Peyer's patch (tissue), 4 donors: ENCODE measurements at regions not wholly inside any gene's neighbourhood (a gene's known extent, or its start where the extent isn't known, plus 50 kb on each side); places are given as distances from the start of the nearest gene placed in this dataset.
A peak's percentile ranks its signal among the peaks of the same experiment; 100 is the strongest.

ENCODE experiments used
- DNase-seq, 3 donors: peaks; one replicate each; pipeline ENCODE4 v3.0.0-alpha.2; 2017 to 2019
- H3K27ac ChIP-seq, 4 donors: fragments of 200-600 bp; sonication (generic); one replicate each; pipeline ENCODE4 v1.5.1; 2016 to 2019
- H3K27me3 ChIP-seq, 2 donors: fragments of 200-600 bp; sonication (generic); one replicate each; pipeline ENCODE4 v1.5.1; 2019
- H3K36me3 ChIP-seq, 3 donors: fragments of 200-600 bp; sonication (generic); one replicate each; pipeline ENCODE4 v1.5.1; 2016 to 2019
- H3K4me1 ChIP-seq, 4 donors: fragments of 200-600 bp; sonication (generic); one replicate each; pipeline ENCODE4 v1.5.1; 2016 to 2019
- H3K4me3 ChIP-seq, 4 donors: fragments of 200-600 bp; sonication (generic); 1 replicate in 3 of 4; 2 replicates in 1 of 4; pipeline ENCODE4 v1.5.1; 2016 to 2019; ENCODE audit warnings: mild to moderate bottlenecking in 1 of 4
- H3K9me3 ChIP-seq, 4 donors: fragments of 200-600 bp; sonication (generic); one replicate each; pipeline ENCODE4 v1.5.1; 2016 to 2019; ENCODE audit warnings: mild to moderate bottlenecking in 1 of 4
- POLR2A ChIP-seq, 2 donors: fragments of 450-650 bp; IDR thresholded peaks; one replicate each; pipeline ENCODE4 v1.5.1; 2017; ENCODE audit warnings: antibody characterized with exemption in 2 of 2, mild to moderate bottlenecking in 2 of 2, moderate library complexity in 2 of 2
- TF ChIP-seq, protein P1 (sequence below), 6 experiments: fragments of 450-650 bp in 4 of 6; fragments of 200-600 bp in 2 of 6; sonication (generic) in 1 of 6; IDR thresholded peaks; one replicate each; pipeline ENCODE4 v1.5.1; 2017 to 2019; ENCODE audit warnings: antibody characterized with exemption in 6 of 6, mild to moderate bottlenecking in 3 of 6, moderate library complexity in 1 of 6

DNA sequence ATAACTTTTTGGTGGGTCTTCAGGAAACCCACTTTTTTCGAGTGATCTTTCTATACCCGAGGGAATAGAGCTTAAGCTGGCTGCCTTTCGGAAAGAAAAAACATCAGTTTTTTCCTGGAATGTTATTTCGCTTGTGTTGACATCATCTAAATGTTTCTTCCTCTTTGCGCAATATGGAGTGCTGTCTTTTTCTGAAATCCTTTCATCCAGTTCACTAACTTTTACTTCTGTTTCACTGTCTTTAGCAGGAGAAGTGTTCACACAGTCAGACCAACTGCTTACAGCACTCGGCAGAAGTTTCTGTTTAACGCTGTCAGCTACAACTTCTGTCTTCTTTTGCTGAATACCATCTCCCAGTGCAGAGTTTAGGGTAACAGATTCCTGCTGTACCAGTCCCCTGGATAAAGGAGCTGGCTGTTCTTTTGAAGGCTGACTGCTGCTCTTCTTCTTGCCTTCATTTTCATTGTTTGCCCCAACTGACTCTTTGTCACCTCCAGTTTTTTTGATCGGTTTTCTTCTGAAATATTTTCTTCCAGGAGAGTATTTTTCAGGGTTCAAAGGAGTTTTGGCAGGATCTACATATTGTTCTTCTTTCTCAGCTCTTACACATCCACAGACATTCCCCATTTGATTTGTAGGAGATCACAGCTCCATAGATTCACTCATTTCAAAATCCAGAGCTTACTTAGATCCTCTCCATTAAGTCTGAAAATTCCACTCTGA, 50.0 kb upstream of the DST start:
- no peak for DNase-seq
- H3K36me3 ChIP-seq, result no peaks in the 10 kb centered on the region
- peak overlapping the region in 3 of 4 donors; percentile 5 to 47 (median 42) for H3K4me3 ChIP-seq
- peak overlapping the region; percentile 18 to 87 (median 80) for H3K27ac ChIP-seq
- H3K4me1 ChIP-seq, result peaks cover 0 to 6% (median 0%) of the 10 kb centered on the region in 4 donors
- TF ChIP-seq, protein P1, sequence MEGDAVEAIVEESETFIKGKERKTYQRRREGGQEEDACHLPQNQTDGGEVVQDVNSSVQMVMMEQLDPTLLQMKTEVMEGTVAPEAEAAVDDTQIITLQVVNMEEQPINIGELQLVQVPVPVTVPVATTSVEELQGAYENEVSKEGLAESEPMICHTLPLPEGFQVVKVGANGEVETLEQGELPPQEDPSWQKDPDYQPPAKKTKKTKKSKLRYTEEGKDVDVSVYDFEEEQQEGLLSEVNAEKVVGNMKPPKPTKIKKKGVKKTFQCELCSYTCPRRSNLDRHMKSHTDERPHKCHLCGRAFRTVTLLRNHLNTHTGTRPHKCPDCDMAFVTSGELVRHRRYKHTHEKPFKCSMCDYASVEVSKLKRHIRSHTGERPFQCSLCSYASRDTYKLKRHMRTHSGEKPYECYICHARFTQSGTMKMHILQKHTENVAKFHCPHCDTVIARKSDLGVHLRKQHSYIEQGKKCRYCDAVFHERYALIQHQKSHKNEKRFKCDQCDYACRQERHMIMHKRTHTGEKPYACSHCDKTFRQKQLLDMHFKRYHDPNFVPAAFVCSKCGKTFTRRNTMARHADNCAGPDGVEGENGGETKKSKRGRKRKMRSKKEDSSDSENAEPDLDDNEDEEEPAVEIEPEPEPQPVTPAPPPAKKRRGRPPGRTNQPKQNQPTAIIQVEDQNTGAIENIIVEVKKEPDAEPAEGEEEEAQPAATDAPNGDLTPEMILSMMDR (IDR thresholded peaks at IDR 0.05), result no peak
- no peak for TF ChIP-seq POLR2A (IDR thresholded peaks at IDR 0.05)
- H3K27me3 ChIP-seq, result no peaks in the 10 kb centered on the region
- H3K9me3 ChIP-seq, result no peaks in the 10 kb centered on the region
